ENCODE measurements at regions not wholly inside any gene's neighbourhood (a gene's known extent, or its start where the extent isn't known, plus 50 kb on each side); places are given as distances from the start of the nearest gene placed in this dataset.

DNA sequence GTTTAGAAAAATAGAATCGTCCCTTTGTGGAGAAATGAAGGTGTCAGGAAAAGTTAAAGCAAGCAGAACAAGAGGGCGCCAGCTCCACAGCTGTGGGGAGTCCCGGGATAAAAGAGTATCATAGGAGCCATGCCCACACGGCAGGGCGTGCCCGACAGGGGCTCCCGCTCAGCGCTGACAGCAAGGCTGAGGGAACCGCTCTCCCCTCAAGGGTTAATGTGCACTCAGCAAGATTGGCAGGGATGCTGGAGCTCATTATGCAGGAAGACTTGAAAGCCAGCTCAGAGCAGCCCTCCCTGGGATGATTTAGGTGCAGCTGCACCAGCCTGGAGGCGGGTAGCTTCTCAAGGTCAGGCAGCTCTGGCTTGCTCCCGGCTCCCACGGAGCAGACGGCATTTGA, 500.2 kb downstream of the EIPR1 start:
- RAD21 ChIA-PET (ENCODE audit: low non-redundant PET in 1 of 2, low total read pairs in 2 of 2, uncharacterized antibody in 2 of 2, unreplicated experiment in 2 of 2): no interaction called here
- Histone ChIP-seq H3K9ac (ENCODE audit: low read length) (no peak overlapping the region), H3K27me3 (ENCODE audit: insufficient read depth, low read length) (peaks cover 22% of the 10 kb centered on the region), H3K4me3 (replicated peaks in 1 of 2; ENCODE audit: low read depth in 1 of 2, low read length in 2 of 2) (no peak overlapping the region), H3K4me1 (ENCODE audit: control insufficient read depth in 1 of 2, insufficient read depth in 2 of 2, low read length in 2 of 2) (no peaks in the 10 kb centered on the region), H3K27ac (ENCODE audit: low read depth, low read length) (no peak overlapping the region), H3K36me3 (ENCODE audit: control insufficient read depth in 1 of 2, insufficient read depth in 2 of 2, low read length in 2 of 2) (no peaks in the 10 kb centered on the region), H3K4me2 (ENCODE audit: low read length) (no peak overlapping the region), H3K79me2 (ENCODE audit: insufficient read depth, low read length) (no peaks in the 10 kb centered on the region), H4K20me1 (ENCODE audit: insufficient read depth) (no peaks in the 10 kb centered on the region), H3K9me3 (ENCODE audit: control insufficient read depth in 1 of 2, insufficient read depth in 1 of 2, low read depth in 1 of 2, low read length in 2 of 2) (no peaks in the 10 kb centered on the region), H2AFZ (ENCODE audit: low read depth, low read length, poor library complexity, severe bottlenecking) (no peak overlapping the region), H3K9me2 (ENCODE audit: insufficient read depth) (no peaks in the 10 kb centered on the region)
- CTCF ChIA-PET: no interaction called here
- intact Hi-C loops (cut with micrococcal nuclease): no loop called here
- TF ChIP-seq RAD21 (IDR thresholded peaks at IDR 0.05; ENCODE audit: low read depth) (peak; percentile 28; the same call in 1 of the 2 replicates), EZH2 (IDR thresholded peaks at IDR 0.05) (no peak)
- ATAC-seq (peak; percentile 57; the same call in 1 of the 2 replicates), DNase-seq (ENCODE audit: low read depth, low spot score) (no peak)
- BruUV-seq (replicated peaks): no TSS peak
- POLR2A ChIA-PET: no interaction called here

DNA sequence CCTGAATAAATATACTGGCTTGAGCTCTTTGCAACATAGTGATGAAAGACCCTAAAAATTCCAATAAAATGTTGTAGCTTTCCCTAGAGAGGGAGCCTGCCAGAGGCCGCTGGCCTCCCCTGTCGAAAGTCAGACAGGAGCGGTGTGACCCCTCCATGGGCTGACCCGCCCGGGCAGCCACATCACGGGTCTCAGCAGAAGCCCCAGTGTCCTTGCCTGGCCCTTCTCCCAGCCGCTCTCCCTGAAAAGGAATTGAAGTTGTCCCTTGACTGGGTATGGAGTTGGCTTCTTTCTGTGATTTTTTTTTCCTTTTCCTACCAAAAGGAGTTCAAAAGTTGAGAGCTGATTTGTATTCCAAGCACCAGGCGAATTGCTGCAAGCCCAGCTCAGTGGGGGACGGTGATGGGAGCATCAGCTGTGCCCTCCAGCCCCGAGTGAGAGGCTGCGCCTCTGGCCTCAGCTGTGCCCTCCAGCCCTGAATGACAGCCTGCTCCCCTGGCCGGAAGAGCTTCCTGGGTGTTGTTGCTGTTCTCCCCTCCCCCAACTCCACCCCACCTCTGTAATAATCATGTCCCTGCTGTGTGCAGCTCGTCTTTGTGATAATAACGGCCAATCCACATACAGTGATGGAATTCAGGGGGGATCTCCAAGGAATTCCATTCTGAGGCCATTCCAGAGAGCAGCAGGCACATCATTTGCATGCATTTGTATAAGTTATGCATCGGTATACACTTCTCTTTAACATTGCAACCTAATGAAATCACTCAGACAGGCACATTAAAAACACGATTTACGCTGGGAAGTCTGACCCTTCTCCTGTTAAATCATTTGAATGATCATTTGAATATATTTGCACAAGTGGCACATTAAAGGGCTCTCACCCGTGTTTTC, 501.0 kb downstream of the EIPR1 start:
- H3K4me1 ChIP-seq (ENCODE audit: control insufficient read depth in 1 of 2, insufficient read depth in 2 of 2, low read length in 2 of 2): no peaks in the 10 kb centered on the region
- no peaks in the 10 kb centered on the region for H3K36me3 ChIP-seq (ENCODE audit: control insufficient read depth in 1 of 2, insufficient read depth in 2 of 2, low read length in 2 of 2)
- DNase-seq (ENCODE audit: low read depth, low spot score) (no peak), ATAC-seq (no peak)
- ChIA-PET CTCF (no interaction called here), POLR2A (no interaction called here), RAD21 (ENCODE audit: low non-redundant PET in 1 of 2, low total read pairs in 2 of 2, uncharacterized antibody in 2 of 2, unreplicated experiment in 2 of 2) (interaction anchor here in 1 of 2 experiments (0.6 kb wide), 1 partner anchor 1227 kb away, joined by 3 read pairs; no protein-coding TSS in a partner anchor)
- TF ChIP-seq, protein P1, sequence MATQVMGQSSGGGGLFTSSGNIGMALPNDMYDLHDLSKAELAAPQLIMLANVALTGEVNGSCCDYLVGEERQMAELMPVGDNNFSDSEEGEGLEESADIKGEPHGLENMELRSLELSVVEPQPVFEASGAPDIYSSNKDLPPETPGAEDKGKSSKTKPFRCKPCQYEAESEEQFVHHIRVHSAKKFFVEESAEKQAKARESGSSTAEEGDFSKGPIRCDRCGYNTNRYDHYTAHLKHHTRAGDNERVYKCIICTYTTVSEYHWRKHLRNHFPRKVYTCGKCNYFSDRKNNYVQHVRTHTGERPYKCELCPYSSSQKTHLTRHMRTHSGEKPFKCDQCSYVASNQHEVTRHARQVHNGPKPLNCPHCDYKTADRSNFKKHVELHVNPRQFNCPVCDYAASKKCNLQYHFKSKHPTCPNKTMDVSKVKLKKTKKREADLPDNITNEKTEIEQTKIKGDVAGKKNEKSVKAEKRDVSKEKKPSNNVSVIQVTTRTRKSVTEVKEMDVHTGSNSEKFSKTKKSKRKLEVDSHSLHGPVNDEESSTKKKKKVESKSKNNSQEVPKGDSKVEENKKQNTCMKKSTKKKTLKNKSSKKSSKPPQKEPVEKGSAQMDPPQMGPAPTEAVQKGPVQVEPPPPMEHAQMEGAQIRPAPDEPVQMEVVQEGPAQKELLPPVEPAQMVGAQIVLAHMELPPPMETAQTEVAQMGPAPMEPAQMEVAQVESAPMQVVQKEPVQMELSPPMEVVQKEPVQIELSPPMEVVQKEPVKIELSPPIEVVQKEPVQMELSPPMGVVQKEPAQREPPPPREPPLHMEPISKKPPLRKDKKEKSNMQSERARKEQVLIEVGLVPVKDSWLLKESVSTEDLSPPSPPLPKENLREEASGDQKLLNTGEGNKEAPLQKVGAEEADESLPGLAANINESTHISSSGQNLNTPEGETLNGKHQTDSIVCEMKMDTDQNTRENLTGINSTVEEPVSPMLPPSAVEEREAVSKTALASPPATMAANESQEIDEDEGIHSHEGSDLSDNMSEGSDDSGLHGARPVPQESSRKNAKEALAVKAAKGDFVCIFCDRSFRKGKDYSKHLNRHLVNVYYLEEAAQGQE (IDR thresholded peaks at IDR 0.05; ENCODE audit: low read depth): no peak
- TF ChIP-seq JUND (IDR thresholded peaks at IDR 0.05) (no peak), ELF1 (IDR thresholded peaks at IDR 0.05; ENCODE audit: borderline replicate concordance, low read depth) (no peak), EZH2 (IDR thresholded peaks at IDR 0.05) (no peak), TCF7L2 (IDR thresholded peaks at IDR 0.05; ENCODE audit: borderline replicate concordance, extremely low read depth, insufficient read depth, insufficient read length) (no peak), EZH2phosphoT487 (IDR thresholded peaks at IDR 0.05; ENCODE audit: borderline replicate concordance) (no peak), POLR2AphosphoS5 (IDR thresholded peaks at IDR 0.05; ENCODE audit: low read depth, low read length) (no peak), YY1 (IDR thresholded peaks at IDR 0.05; ENCODE audit: extremely low read depth, insufficient replicate concordance, low read depth, low read length) (no peak), CBX3 (IDR thresholded peaks at IDR 0.05; ENCODE audit: low read depth) (no peak)
- TF ChIP-seq, protein P2, sequence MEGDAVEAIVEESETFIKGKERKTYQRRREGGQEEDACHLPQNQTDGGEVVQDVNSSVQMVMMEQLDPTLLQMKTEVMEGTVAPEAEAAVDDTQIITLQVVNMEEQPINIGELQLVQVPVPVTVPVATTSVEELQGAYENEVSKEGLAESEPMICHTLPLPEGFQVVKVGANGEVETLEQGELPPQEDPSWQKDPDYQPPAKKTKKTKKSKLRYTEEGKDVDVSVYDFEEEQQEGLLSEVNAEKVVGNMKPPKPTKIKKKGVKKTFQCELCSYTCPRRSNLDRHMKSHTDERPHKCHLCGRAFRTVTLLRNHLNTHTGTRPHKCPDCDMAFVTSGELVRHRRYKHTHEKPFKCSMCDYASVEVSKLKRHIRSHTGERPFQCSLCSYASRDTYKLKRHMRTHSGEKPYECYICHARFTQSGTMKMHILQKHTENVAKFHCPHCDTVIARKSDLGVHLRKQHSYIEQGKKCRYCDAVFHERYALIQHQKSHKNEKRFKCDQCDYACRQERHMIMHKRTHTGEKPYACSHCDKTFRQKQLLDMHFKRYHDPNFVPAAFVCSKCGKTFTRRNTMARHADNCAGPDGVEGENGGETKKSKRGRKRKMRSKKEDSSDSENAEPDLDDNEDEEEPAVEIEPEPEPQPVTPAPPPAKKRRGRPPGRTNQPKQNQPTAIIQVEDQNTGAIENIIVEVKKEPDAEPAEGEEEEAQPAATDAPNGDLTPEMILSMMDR (IDR thresholded peaks at IDR 0.05 in 2 of 3, conservative IDR thresholded peaks at IDR 0.05 in 1 of 3; ENCODE audit: borderline replicate concordance in 1 of 3, insufficient read depth in 1 of 3, low read depth in 2 of 3, low read length in 2 of 3): no peak
- TF ChIP-seq, protein P3, sequence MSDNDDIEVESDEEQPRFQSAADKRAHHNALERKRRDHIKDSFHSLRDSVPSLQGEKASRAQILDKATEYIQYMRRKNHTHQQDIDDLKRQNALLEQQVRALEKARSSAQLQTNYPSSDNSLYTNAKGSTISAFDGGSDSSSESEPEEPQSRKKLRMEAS (IDR thresholded peaks at IDR 0.05): no peak
- H3K4me3 ChIP-seq (replicated peaks in 1 of 2; ENCODE audit: low read depth in 1 of 2, low read length in 2 of 2): no peak overlapping the region
- no peak overlapping the region for H2AFZ ChIP-seq (ENCODE audit: low read depth, low read length, poor library complexity, severe bottlenecking)
- intact Hi-C loops (cut with micrococcal nuclease): no loop called here
- H3K4me2 ChIP-seq (ENCODE audit: low read length): no peak overlapping the region
- H3K79me2 ChIP-seq (ENCODE audit: insufficient read depth, low read length): no peaks in the 10 kb centered on the region
- no peaks in the 10 kb centered on the region for H4K20me1 ChIP-seq (ENCODE audit: insufficient read depth)
- no peaks in the 10 kb centered on the region for H3K9me3 ChIP-seq (ENCODE audit: control insufficient read depth in 1 of 2, insufficient read depth in 1 of 2, low read depth in 1 of 2, low read length in 2 of 2)
- H3K27me3 ChIP-seq (ENCODE audit: insufficient read depth, low read length): peaks cover 23% of the 10 kb centered on the region
- no TSS peak for BruUV-seq (replicated peaks)
- no peak overlapping the region for H3K27ac ChIP-seq (ENCODE audit: low read depth, low read length)
- H3K9me2 ChIP-seq (ENCODE audit: insufficient read depth): no peaks in the 10 kb centered on the region
- no peak overlapping the region for H3K9ac ChIP-seq (ENCODE audit: low read length)

Measured in HCT116 (cell line).